22Rv1 (cell line): ENCODE measurements at regions not wholly inside any gene's neighbourhood (a gene's known extent, or its start where the extent isn't known, plus 50 kb on each side); places are given as distances from the start of the nearest gene placed in this dataset.

Source experiments
- H3K27ac ChIP-seq: fragments of 450-650 bp; 2 replicates; pipeline ENCODE4 v1.5.1; 2017
- CTCF ChIP-seq: fragments of 450-650 bp; IDR thresholded peaks from 2 replicates; pipeline ENCODE4 v1.5.1; 2017; ENCODE audit warnings: mild to moderate bottlenecking
- ZFX ChIP-seq: fragments of 450-650 bp; IDR thresholded peaks from 2 replicates; pipeline ENCODE4 v1.6.1; 2017; ENCODE audit warnings: antibody characterized with exemption, borderline replicate concordance

GRCh38 chr11:38282718-38283117, 1684.7 kb upstream of the RAG2 start:
- H3K27ac ChIP-seq, result no peak overlapping the region
- TF ChIP-seq CTCF (no peak), ZFX (no peak)

- no peak for TF ChIP-seq ZFX
- TF ChIP-seq CTCF, result no peak
- H3K27ac ChIP-seq, result no peak overlapping the region
These were observed 1680.6 kb upstream of the RAG2 start for GRCh38 chr11:38278457-38279141.

- no peak for TF ChIP-seq ZFX
- no peak for TF ChIP-seq CTCF
- no peak overlapping the region for H3K27ac ChIP-seq
These were observed 1676.0 kb upstream of the RAG2 start for GRCh38 chr11:38274031-38274430.

GRCh38 chr11:38272376-38272775, 1674.3 kb upstream of the RAG2 start:
- no peak overlapping the region for H3K27ac ChIP-seq
- TF ChIP-seq CTCF (no peak), ZFX (no peak)

GRCh38 chr11:38266691-38267090, 1668.7 kb upstream of the RAG2 start:
- H3K27ac ChIP-seq, result no peak overlapping the region
- no peak for TF ChIP-seq ZFX
- TF ChIP-seq CTCF, result no peak

GRCh38 chr11:38256436-38256835, 1658.4 kb upstream of the RAG2 start:
- no peak overlapping the region for H3K27ac ChIP-seq
- TF ChIP-seq ZFX (no peak), CTCF (no peak)

GRCh38 chr11:38254913-38255312, 1656.9 kb upstream of the RAG2 start:
- TF ChIP-seq ZFX (no peak), CTCF (no peak)
- H3K27ac ChIP-seq, result no peak overlapping the region
